ENCODE measurements at regions not wholly inside any gene's neighbourhood (a gene's known extent, or its start where the extent isn't known, plus 50 kb on each side); places are given as distances from the start of the nearest gene placed in this dataset.

DNA sequence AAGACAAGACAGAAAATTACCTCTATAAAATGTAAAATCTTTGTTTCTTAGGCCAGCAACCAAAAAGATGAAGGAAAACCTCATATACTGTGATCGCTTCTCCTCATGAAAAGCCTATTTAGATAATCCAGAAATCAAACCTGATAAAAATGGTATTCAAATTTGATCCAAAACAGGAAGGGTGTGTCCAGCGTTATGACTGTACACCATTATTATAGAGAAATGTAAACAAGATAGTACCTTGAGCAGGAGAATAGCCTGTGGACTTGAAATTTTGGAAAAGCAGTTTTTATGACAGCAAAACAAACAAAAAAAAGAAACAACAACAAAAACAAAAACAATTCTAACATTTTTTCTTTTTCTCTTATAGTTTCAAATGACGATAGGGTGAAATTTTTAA lies 1382.8 kb upstream of the CDH9 start:
- H3K27me3 Mint-ChIP-seq = no peaks in the 10 kb centered on the region
- no peak overlapping the region for H3K27ac Mint-ChIP-seq
- no peak overlapping the region for H3K4me3 Mint-ChIP-seq
- H3K9me3 Mint-ChIP-seq = peaks cover 1 to 46% (median 22%) of the 10 kb centered on the region in 9 donors
- ATAC-seq = no peak
- POLR2A ChIA-PET = no interaction called here
- DNase-seq = no peak
- no peaks in the 10 kb centered on the region for H3K36me3 Mint-ChIP-seq
- no peaks in the 10 kb centered on the region for H3K4me1 Mint-ChIP-seq

DNA sequence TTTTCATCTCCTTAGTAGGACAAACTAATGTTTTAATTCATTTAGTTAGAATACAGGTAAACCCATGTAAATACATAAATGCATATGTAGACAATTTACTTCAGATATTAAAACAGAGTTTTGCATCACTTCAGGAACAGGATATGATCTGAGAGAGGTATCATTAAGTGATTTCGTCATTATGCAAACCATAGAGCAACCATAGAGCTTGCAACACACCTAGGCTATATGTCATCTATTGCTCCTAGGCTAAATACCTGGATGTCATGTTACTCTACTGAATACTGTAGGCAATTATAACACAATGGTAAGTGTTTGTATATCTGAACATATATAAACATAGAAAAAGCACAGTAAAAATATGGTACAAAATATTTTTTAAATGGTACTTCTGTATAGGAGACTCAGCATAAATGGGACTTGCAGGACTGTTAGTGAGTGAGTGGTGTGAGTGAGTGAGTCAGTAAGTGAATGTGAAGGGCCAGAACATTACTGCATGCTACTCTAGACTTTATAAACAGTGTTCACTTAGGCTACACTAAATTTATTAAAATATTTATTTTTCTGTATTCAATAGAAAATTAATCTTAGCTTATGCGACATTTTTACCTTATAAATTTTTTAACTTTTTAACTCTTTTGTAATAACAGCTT lies 1377.5 kb upstream of the CDH9 start:
- DNase-seq = no peak
- H3K9me3 Mint-ChIP-seq = peaks cover 0 to 36% (median 14%) of the 10 kb centered on the region in 9 donors

DNA sequence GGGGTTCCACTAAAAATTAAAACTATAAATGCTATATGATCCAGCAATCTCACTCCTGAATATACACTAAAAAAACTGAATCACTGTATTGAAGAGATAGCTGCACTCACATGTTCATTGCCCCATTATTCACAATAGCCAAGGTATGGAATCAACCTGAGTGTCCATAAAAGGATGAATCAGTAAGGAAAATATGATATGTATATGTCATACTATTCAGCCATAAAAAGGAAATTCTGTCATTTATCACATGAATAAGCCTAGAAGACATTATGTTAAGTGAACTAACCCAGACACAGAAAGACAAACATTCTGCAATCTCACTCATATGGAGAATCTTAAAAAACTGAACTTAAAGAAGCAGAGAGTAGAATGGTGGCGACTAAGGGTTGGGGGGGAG lies 1376.2 kb upstream of the CDH9 start:
- H3K4me1 Mint-ChIP-seq = no peaks in the 10 kb centered on the region
- ATAC-seq = no peak
- no peak overlapping the region for H3K4me3 Mint-ChIP-seq
- POLR2A ChIA-PET = no interaction called here
- no peaks in the 10 kb centered on the region for H3K27me3 Mint-ChIP-seq
- no peak for DNase-seq
- peaks cover 8 to 45% (median 14%) of the 10 kb centered on the region in 9 donors for H3K9me3 Mint-ChIP-seq
- H3K27ac Mint-ChIP-seq = no peak overlapping the region
- H3K36me3 Mint-ChIP-seq = peaks cover 0 to 4% (median 0%) of the 10 kb centered on the region in 3 donors

More for the DNA sequence above, 1377.5 kb upstream of the CDH9 start:
- H3K27ac Mint-ChIP-seq = no peak overlapping the region
- POLR2A ChIA-PET = no interaction called here
- no peaks in the 10 kb centered on the region for H3K4me1 Mint-ChIP-seq
- no peak overlapping the region for H3K4me3 Mint-ChIP-seq
- H3K36me3 Mint-ChIP-seq = peaks cover 0 to 4% (median 0%) of the 10 kb centered on the region in 3 donors
- no peak for ATAC-seq
- H3K27me3 Mint-ChIP-seq = no peaks in the 10 kb centered on the region

DNA sequence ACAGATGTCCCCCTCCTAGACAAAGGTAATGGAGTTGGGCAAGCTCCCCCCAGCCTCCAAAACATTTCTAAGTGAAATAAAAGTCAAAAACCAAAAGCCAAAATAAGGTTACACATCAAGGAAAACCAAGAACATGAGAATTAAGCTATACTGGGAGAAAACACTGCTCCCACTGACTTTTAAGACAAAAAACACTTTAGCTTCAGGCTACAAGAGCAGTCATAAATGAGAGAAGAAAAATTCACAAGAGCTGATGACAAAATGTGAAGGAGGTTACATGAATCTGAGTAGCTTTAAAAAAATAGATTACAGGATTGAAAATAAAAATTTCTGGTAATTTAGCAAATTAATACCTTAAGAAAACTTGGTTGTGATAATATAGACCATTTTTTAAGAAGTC lies 1370.3 kb upstream of the CDH9 start:
- ATAC-seq = no peak
- Mint-ChIP-seq H3K4me3 (no peak overlapping the region), H3K4me1 (no peaks in the 10 kb centered on the region)

DNA sequence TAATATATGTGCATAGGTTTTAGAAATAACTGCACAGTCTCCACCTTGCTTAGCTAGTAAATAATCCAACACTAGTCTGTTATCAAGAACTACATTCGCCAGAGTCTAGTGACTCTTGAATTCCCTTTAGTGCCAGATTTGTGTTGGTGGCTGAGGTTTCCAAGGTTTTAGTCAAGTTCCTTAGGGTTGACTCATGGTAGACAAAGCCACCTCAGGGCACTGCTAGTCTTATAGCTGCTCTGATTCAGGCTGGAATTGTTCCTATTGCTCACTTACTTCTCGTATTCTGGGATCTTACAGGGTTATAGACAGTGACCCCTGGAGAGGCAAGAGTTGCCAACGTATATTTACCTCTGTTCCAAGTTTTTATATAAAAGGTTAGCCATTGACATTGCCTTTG lies 1369.8 kb upstream of the CDH9 start:
- Mint-ChIP-seq H3K27ac (no peak overlapping the region), H3K27me3 (no peaks in the 10 kb centered on the region), H3K36me3 (peaks cover 0 to 16% (median 0%) of the 10 kb centered on the region in 3 donors), H3K4me3 (no peak overlapping the region), H3K9me3 (peaks cover 2 to 43% (median 15%) of the 10 kb centered on the region in 9 donors), H3K4me1 (no peaks in the 10 kb centered on the region)
- POLR2A ChIA-PET = no interaction called here
- DNase-seq (no peak), ATAC-seq (no peak)

More for the DNA sequence above, 1370.3 kb upstream of the CDH9 start:
- H3K36me3 Mint-ChIP-seq = peaks cover 0 to 16% (median 0%) of the 10 kb centered on the region in 3 donors
- H3K27ac Mint-ChIP-seq = no peak overlapping the region
- POLR2A ChIA-PET = no interaction called here
- H3K27me3 Mint-ChIP-seq = no peaks in the 10 kb centered on the region
- DNase-seq = no peak
- peaks cover 3 to 43% (median 18%) of the 10 kb centered on the region in 9 donors for H3K9me3 Mint-ChIP-seq

DNA sequence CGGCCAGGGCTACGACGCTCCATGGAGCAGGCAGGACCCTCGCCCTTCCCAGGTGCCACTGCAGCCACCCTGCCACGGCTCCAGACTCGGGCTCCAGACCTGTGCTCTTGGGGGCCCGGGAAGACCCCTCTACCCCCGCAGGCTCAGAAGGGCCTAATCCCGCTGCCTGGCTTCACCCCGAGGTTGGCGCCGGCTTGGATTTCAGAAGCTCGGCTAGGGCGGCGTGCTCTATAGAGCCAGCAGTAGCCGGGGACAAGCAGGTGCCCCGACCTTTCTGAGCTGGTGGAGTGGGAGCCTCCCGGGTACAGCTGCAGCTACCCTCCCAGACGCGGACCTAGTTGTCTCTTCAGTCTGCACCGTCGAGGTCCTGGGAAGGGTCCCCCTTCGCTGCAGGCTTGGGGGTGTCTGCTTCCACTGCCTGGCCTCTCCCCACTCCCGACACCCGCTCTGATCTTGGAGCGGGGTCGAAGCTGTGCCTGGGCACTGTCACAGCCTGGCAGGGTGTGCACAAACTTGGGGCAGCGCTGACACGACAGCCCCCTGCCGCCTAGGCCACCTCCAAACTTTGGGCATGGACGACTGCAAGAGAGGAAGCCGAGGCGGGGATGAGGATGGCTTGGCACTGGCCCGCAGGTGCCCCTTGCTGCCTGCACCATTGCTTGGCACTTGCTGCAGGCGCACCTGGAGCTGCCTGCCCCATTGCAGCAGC lies 1366.1 kb upstream of the CDH9 start:
- no peak overlapping the region for H3K4me3 Mint-ChIP-seq
- ATAC-seq = no peak

GRCh38 chr5:28403846-28404245 lies 1365.5 kb upstream of the CDH9 start:
- H3K9me3 Mint-ChIP-seq = peaks cover 5 to 46% (median 14%) of the 10 kb centered on the region in 9 donors
- POLR2A ChIA-PET = no interaction called here
- no peaks in the 10 kb centered on the region for H3K4me1 Mint-ChIP-seq
- ATAC-seq (no peak), DNase-seq (no peak)
- H3K27ac Mint-ChIP-seq = no peak overlapping the region
- H3K27me3 Mint-ChIP-seq = no peaks in the 10 kb centered on the region
- peaks cover 0 to 12% (median 0%) of the 10 kb centered on the region in 3 donors for H3K36me3 Mint-ChIP-seq
- H3K4me3 Mint-ChIP-seq = no peak overlapping the region

More for the DNA sequence above, 1366.1 kb upstream of the CDH9 start:
- Mint-ChIP-seq H3K27ac (no peak overlapping the region), H3K9me3 (peaks cover 2 to 46% (median 14%) of the 10 kb centered on the region in 9 donors), H3K36me3 (peaks cover 0 to 12% (median 0%) of the 10 kb centered on the region in 3 donors), H3K27me3 (no peaks in the 10 kb centered on the region), H3K4me1 (no peaks in the 10 kb centered on the region)
- POLR2A ChIA-PET = no interaction called here
- no peak for DNase-seq

GRCh38 chr5:28402590-28403301 lies 1364.4 kb upstream of the CDH9 start:
- DNase-seq (no peak), ATAC-seq (no peak)
- POLR2A ChIA-PET = no interaction called here
- Mint-ChIP-seq H3K9me3 (peaks cover 5 to 46% (median 15%) of the 10 kb centered on the region in 9 donors), H3K4me3 (no peak overlapping the region), H3K27me3 (no peaks in the 10 kb centered on the region), H3K4me1 (no peaks in the 10 kb centered on the region), H3K36me3 (peaks cover 0 to 12% (median 0%) of the 10 kb centered on the region in 3 donors), H3K27ac (no peak overlapping the region)

GRCh38 chr5:28400076-28400475 lies 1361.7 kb upstream of the CDH9 start:
- no peaks in the 10 kb centered on the region for H3K27me3 Mint-ChIP-seq
- peaks cover 3 to 25% (median 11%) of the 10 kb centered on the region in 9 donors for H3K9me3 Mint-ChIP-seq
- no peaks in the 10 kb centered on the region for H3K36me3 Mint-ChIP-seq
- POLR2A ChIA-PET = no interaction called here
- DNase-seq = no peak
- ATAC-seq = no peak
- H3K4me3 Mint-ChIP-seq = no peak overlapping the region
- no peak overlapping the region for H3K27ac Mint-ChIP-seq
- no peaks in the 10 kb centered on the region for H3K4me1 Mint-ChIP-seq

- Mint-ChIP-seq H3K36me3 (no peaks in the 10 kb centered on the region), H3K9me3 (peaks cover 3 to 29% (median 10%) of the 10 kb centered on the region in 9 donors), H3K4me3 (no peak overlapping the region), H3K4me1 (no peaks in the 10 kb centered on the region), H3K27me3 (no peaks in the 10 kb centered on the region), H3K27ac (no peak overlapping the region)
- POLR2A ChIA-PET = no interaction called here
- ATAC-seq (no peak), DNase-seq (no peak)
Measured at GRCh38 chr5:28399211-28399610, 1360.8 kb upstream of the CDH9 start.

DNA sequence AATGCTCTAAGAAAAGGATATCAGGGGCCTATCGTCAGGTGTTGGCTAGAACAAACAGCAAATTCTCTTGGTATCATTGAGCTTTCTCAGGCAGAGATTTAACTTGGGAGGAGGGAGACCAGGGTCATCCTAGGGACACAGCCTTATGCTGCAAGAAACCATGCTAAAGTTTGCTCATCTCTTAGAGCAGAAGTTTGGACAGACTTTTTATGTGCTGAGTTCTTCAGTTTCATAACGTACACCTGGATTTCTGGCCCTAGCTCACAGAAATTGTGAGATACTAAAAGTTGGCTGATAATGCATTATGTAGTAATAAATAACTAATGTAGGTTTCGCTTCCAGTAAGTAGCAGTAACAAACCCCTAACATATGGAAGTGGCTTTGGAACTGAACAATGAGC lies 1359.8 kb upstream of the CDH9 start:
- ATAC-seq = no peak
- no peak for DNase-seq
- H3K9me3 Mint-ChIP-seq = peaks cover 3 to 24% (median 10%) of the 10 kb centered on the region in 9 donors
- H3K36me3 Mint-ChIP-seq = no peaks in the 10 kb centered on the region
- POLR2A ChIA-PET = no interaction called here
- no peaks in the 10 kb centered on the region for H3K4me1 Mint-ChIP-seq
- H3K4me3 Mint-ChIP-seq = no peak overlapping the region
- no peaks in the 10 kb centered on the region for H3K27me3 Mint-ChIP-seq
- H3K27ac Mint-ChIP-seq = no peak overlapping the region

DNA sequence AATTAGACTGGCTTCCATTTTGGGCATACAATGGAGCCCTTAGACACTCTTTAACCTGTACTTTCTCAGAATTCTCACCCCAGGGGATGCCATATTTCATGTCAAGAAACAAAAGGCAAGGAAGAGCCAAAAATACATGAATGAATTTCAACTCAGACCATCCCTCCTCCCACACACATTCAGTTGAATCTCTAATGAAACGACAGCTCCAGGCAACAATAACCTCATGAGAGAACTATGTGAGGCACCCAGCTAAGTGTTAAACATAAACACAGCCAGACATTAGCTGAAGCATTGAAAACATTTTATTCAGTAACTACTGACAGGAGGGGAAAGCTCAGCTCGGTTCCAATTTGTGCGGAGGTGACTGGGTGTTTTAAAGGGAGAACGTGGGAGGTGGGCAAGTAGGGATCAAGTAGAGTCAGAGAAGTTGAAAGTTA lies 1359.1 kb upstream of the CDH9 start:
- Mint-ChIP-seq H3K36me3 (no peaks in the 10 kb centered on the region), H3K9me3 (peaks cover 3 to 23% (median 12%) of the 10 kb centered on the region in 9 donors), H3K4me3 (no peak overlapping the region), H3K27me3 (no peaks in the 10 kb centered on the region), H3K4me1 (no peaks in the 10 kb centered on the region), H3K27ac (no peak overlapping the region)
- no peak for DNase-seq
- POLR2A ChIA-PET = no interaction called here
- ATAC-seq = no peak

DNA sequence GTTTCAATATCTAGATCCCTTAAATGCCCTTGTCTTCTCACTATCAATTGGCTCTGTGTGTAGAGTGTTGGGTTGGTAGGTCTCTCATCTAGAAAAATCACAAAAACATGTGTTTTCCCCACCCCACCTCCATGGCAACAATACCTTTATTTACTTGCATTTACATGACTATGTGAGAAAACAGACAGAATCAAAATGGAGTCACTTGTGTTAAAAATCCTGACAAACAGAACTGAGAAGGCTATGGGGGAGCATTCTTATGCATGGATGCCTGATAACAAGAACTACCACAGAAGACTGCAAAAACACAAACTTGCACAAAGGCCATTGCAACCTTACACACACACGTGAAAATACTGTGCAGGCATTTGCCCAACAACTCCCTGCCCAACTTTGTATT lies 1352.9 kb upstream of the CDH9 start:
- Mint-ChIP-seq H3K27me3 (no peaks in the 10 kb centered on the region), H3K9me3 (peaks cover 0 to 19% (median 6%) of the 10 kb centered on the region in 9 donors), H3K4me3 (no peak overlapping the region), H3K4me1 (no peaks in the 10 kb centered on the region), H3K27ac (no peak overlapping the region), H3K36me3 (peaks cover 0 to 4% (median 0%) of the 10 kb centered on the region in 3 donors)
- ATAC-seq = no peak
- POLR2A ChIA-PET = no interaction called here
- DNase-seq = no peak

All from naive thymus-derived CD8-positive, alpha-beta T cell (primary cell).